Mesothelial cell of epicardium (in vitro differentiated cells): ENCODE measurements at regions not wholly inside any gene's neighbourhood (a gene's known extent, or its start where the extent isn't known, plus 50 kb on each side); places are given as distances from the start of the nearest gene placed in this dataset.
"Not testable (repeated sequence)": the region's sequence is repeated elsewhere in the genome, so short reads cannot be mapped to it uniquely, and the experiment has no call there.

Source experiments
- DNase-seq, 2 experiments: peaks; one replicate each; pipeline ENCODE4 v3.0.0; 2021; ENCODE audit warnings: low spot score in 2 of 2; ENCODE audit not compliant: unreplicated experiment in 2 of 2
- H3K27ac Mint-ChIP-seq: 2 replicates; pipeline ENCODE4 v1.8.0; 2021; ENCODE audit warnings: mixed read lengths
- H3K27me3 Mint-ChIP-seq: 2 replicates; pipeline ENCODE4 v1.8.0; 2021; ENCODE audit warnings: low read depth, mixed read lengths
- H3K36me3 Mint-ChIP-seq: 2 replicates; pipeline ENCODE4 v1.8.0; 2021; ENCODE audit warnings: mixed read lengths
- H3K4me1 Mint-ChIP-seq: 2 replicates; pipeline ENCODE4 v1.8.0; 2021; ENCODE audit warnings: mixed read lengths
- H3K4me3 Mint-ChIP-seq: 2 replicates; pipeline ENCODE4 v1.8.0; 2021; ENCODE audit warnings: mild to moderate bottlenecking, moderate library complexity, mixed read lengths
- H3K9me3 Mint-ChIP-seq: 2 replicates; pipeline ENCODE4 v1.8.0; 2021; ENCODE audit warnings: mixed read lengths
- CTCF ChIP-seq: fragments of 200-600 bp; sonication (generic); IDR thresholded peaks from one replicate; pipeline ENCODE4 v1.5.0; 2021; ENCODE audit warnings: antibody characterized with exemption; ENCODE audit not compliant: unreplicated experiment

GRCh38 chr14:26655128-26655527, 57.3 kb upstream of the NOVA1 start:
- H3K4me1 Mint-ChIP-seq, result no peaks in the 10 kb centered on the region
- H3K4me3 Mint-ChIP-seq, result no peak overlapping the region
- H3K36me3 Mint-ChIP-seq, result no peaks in the 10 kb centered on the region
- H3K27ac Mint-ChIP-seq, result no peak overlapping the region
- no peak for DNase-seq
- TF ChIP-seq CTCF, result no peak
- no peaks in the 10 kb centered on the region for H3K27me3 Mint-ChIP-seq
- no peaks in the 10 kb centered on the region for H3K9me3 Mint-ChIP-seq

GRCh38 chr14:26663506-26663905, 65.7 kb upstream of the NOVA1 start:
- Mint-ChIP-seq H3K36me3 (no peaks in the 10 kb centered on the region), H3K27me3 (no peaks in the 10 kb centered on the region), H3K4me1 (peaks cover 3% of the 10 kb centered on the region), H3K4me3 (no peak overlapping the region), H3K9me3 (peaks cover 24% of the 10 kb centered on the region), H3K27ac (no peak overlapping the region)
- no peak for DNase-seq
- no peak for TF ChIP-seq CTCF

GRCh38 chr14:26678732-26679420, 81.0 kb upstream of the NOVA1 start:
- peak overlapping the region; percentile 64 for H3K4me3 Mint-ChIP-seq
- not testable (repeated sequence) for H3K36me3 Mint-ChIP-seq, DNase-seq, H3K4me1 Mint-ChIP-seq, H3K27me3 Mint-ChIP-seq, H3K27ac Mint-ChIP-seq
- peaks cover 21% of the 10 kb centered on the region for H3K9me3 Mint-ChIP-seq

- Mint-ChIP-seq H3K4me1 (no peaks in the 10 kb centered on the region), H3K27ac (no peak overlapping the region), H3K36me3 (no peaks in the 10 kb centered on the region), H3K27me3 (no peaks in the 10 kb centered on the region), H3K4me3 (no peak overlapping the region), H3K9me3 (peaks cover 14% of the 10 kb centered on the region)
- no peak for DNase-seq
- no peak for TF ChIP-seq CTCF
Observed at GRCh38 chr14:26685401-26685800, 87.6 kb upstream of the NOVA1 start.

GRCh38 chr14:26687301-26687837, 89.5 kb upstream of the NOVA1 start:
- H3K27ac Mint-ChIP-seq, result no peak overlapping the region
- peaks cover 6% of the 10 kb centered on the region for H3K9me3 Mint-ChIP-seq
- TF ChIP-seq CTCF, result no peak
- H3K36me3 Mint-ChIP-seq, result no peaks in the 10 kb centered on the region
- no peak overlapping the region for H3K4me3 Mint-ChIP-seq
- DNase-seq, result no peak
- no peaks in the 10 kb centered on the region for H3K4me1 Mint-ChIP-seq
- H3K27me3 Mint-ChIP-seq, result no peaks in the 10 kb centered on the region

- no peak overlapping the region for H3K4me3 Mint-ChIP-seq
- no peak for DNase-seq
- H3K9me3 Mint-ChIP-seq, result no peaks in the 10 kb centered on the region
- no peaks in the 10 kb centered on the region for H3K36me3 Mint-ChIP-seq
- no peaks in the 10 kb centered on the region for H3K4me1 Mint-ChIP-seq
- no peak for TF ChIP-seq CTCF
- peaks cover 6% of the 10 kb centered on the region for H3K27me3 Mint-ChIP-seq
- no peak overlapping the region for H3K27ac Mint-ChIP-seq
Observed at GRCh38 chr14:26694521-26694920, 96.7 kb upstream of the NOVA1 start.
